ENCODE measurements at regions not wholly inside any gene's neighbourhood (a gene's known extent, or its start where the extent isn't known, plus 50 kb on each side); places are given as distances from the start of the nearest gene placed in this dataset.

GRCh38 chr6:21997119-21998037, 299.5 kb downstream of the PRL start:
- peaks cover 71% of the 10 kb centered on the region for H3K4me1 Mint-ChIP-seq (ENCODE audit: low read depth, unreplicated experiment)
- H3K4me2 ChIP-seq (ENCODE audit: low read length), result peak overlapping the region; percentile 55
- no peaks in the 10 kb centered on the region for H4K20me1 ChIP-seq (ENCODE audit: insufficient read depth, low read length)
- H3K36me3 ChIP-seq (ENCODE audit: insufficient read depth, low read length), result no peaks in the 10 kb centered on the region
- peak overlapping the region; percentile 37 for H3K27ac ChIP-seq (ENCODE audit: low read depth, low read length)
- DNase-seq (ENCODE audit: low read depth) (peak; percentile 75), FAIRE-seq (peak; percentile 45)
- H3K9me3 ChIP-seq (ENCODE audit: insufficient read depth, low read depth, low read length), result no peaks in the 10 kb centered on the region
- peak overlapping the region; percentile 18 for H3K4me3 ChIP-seq (ENCODE audit: insufficient read depth, low read depth, low read length)
- no peaks in the 10 kb centered on the region for H3K27me3 ChIP-seq (ENCODE audit: insufficient read depth, low read length)
- H3K27me3 Mint-ChIP-seq (ENCODE audit: low read depth, unreplicated experiment), result no peaks in the 10 kb centered on the region
- no peaks in the 10 kb centered on the region for H3K79me2 ChIP-seq (ENCODE audit: insufficient read depth, low read length)
- H2AFZ ChIP-seq (ENCODE audit: low read depth, low read length), result peak overlapping the region; percentile 16
- H3K9ac ChIP-seq (ENCODE audit: low read length), result peak overlapping the region; percentile 28
- peak overlapping the region; percentile 34 for H3K4me3 Mint-ChIP-seq (ENCODE audit: unreplicated experiment)
- peak overlapping the region; percentile 92 for H3K27ac Mint-ChIP-seq (ENCODE audit: unreplicated experiment)
- no peak for TF ChIP-seq CTCF (IDR thresholded peaks at IDR 0.05; ENCODE audit: insufficient read depth, low read depth, low read length)
- no peak for TF ChIP-seq EZH2 (IDR thresholded peaks at IDR 0.05; ENCODE audit: insufficient read depth, low read length)
- peaks cover 39% of the 10 kb centered on the region for H3K4me1 ChIP-seq (ENCODE audit: insufficient read depth, low read length)
- peaks cover 2% of the 10 kb centered on the region for H3K36me3 Mint-ChIP-seq (ENCODE audit: low read depth, unreplicated experiment)
- no peaks in the 10 kb centered on the region for H3K9me3 Mint-ChIP-seq (ENCODE audit: unreplicated experiment)

GRCh38 chr6:21998582-21998981, 298.3 kb downstream of the PRL start:
- H4K20me1 ChIP-seq (ENCODE audit: insufficient read depth, low read length), result no peaks in the 10 kb centered on the region
- DNase-seq (ENCODE audit: low read depth) (no peak), FAIRE-seq (no peak)
- peak overlapping the region; percentile 41 for H3K4me2 ChIP-seq (ENCODE audit: low read length)
- no peaks in the 10 kb centered on the region for H3K79me2 ChIP-seq (ENCODE audit: insufficient read depth, low read length)
- H3K27ac ChIP-seq (ENCODE audit: low read depth, low read length), result peak overlapping the region; percentile 61
- TF ChIP-seq EZH2 (IDR thresholded peaks at IDR 0.05; ENCODE audit: insufficient read depth, low read length) (no peak), CTCF (IDR thresholded peaks at IDR 0.05; ENCODE audit: insufficient read depth, low read depth, low read length) (no peak)
- no peak overlapping the region for H3K4me3 Mint-ChIP-seq (ENCODE audit: unreplicated experiment)
- H3K4me1 Mint-ChIP-seq (ENCODE audit: low read depth, unreplicated experiment), result peaks cover 67% of the 10 kb centered on the region
- H3K27me3 Mint-ChIP-seq (ENCODE audit: low read depth, unreplicated experiment), result no peaks in the 10 kb centered on the region
- no peak overlapping the region for H2AFZ ChIP-seq (ENCODE audit: low read depth, low read length)
- peaks cover 37% of the 10 kb centered on the region for H3K4me1 ChIP-seq (ENCODE audit: insufficient read depth, low read length)
- H3K36me3 Mint-ChIP-seq (ENCODE audit: low read depth, unreplicated experiment), result no peaks in the 10 kb centered on the region
- no peaks in the 10 kb centered on the region for H3K27me3 ChIP-seq (ENCODE audit: insufficient read depth, low read length)
- peak overlapping the region; percentile 92 for H3K27ac Mint-ChIP-seq (ENCODE audit: unreplicated experiment)
- no peak overlapping the region for H3K4me3 ChIP-seq (ENCODE audit: insufficient read depth, low read depth, low read length)
- no peaks in the 10 kb centered on the region for H3K9me3 ChIP-seq (ENCODE audit: insufficient read depth, low read depth, low read length)
- H3K9ac ChIP-seq (ENCODE audit: low read length), result peak overlapping the region; percentile 19
- no peaks in the 10 kb centered on the region for H3K9me3 Mint-ChIP-seq (ENCODE audit: unreplicated experiment)
- H3K36me3 ChIP-seq (ENCODE audit: insufficient read depth, low read length), result no peaks in the 10 kb centered on the region
